NCI-H446 (cell line): ENCODE measurements at regions not wholly inside any gene's neighbourhood (a gene's known extent, or its start where the extent isn't known, plus 50 kb on each side); places are given as distances from the start of the nearest gene placed in this dataset.
"Not testable (repeated sequence)": the region's sequence is repeated elsewhere in the genome, so short reads cannot be mapped to it uniquely, and the experiment has no call there.

ENCODE experiments used
- DNase-seq, 2 experiments: peaks; one replicate each; lab custom pipeline; 2025; lab: John Stamatoyannopoulos, UW

GRCh38 chr18:997499-997898 lies 92.8 kb downstream of the ADCYAP1 start:
- DNase-seq = no peak

DNA sequence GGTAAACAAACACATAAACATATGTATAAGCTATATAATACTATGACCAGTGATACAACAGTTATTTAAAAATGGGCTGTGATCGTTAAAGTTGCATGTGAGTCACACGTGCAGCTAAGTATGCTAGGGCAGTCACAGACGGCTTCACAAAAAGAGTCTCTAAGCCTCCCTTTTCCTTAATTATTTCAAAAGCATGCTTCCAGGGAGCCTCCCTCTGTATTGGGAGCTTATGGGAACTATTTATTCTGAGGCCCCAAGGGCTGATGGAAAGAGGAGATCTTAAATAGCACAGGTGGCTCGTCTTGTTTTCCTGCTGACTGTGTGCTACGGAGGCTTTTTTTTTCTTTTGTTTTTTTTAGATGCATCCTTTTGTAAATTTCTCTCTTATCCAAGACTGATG lies 94.3 kb downstream of the ADCYAP1 start:
- DNase-seq = no peak

DNA sequence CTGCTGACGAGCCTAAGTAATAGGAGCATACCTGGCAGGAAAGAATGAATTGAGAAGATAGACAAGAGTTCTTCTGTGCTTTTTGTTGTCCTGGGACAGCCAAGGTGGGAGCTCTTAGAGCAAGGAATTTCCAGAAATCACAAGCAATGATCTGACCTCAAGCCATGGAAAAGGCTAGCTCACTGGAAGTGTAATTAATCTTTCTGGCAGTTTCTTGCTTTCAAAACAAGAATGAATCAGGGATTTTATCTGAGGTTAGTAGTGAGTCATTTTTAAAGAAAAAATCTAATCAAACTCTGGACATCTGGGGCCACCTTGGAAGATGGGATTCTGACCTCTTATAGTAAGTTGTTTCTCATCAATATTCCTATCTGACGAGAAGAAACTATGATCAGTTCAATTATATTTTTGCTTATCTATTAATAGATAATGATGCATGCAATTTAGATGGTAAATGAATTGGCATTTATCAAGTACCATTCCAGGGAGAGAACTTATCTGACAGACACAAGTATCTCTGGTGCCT lies 98.0 kb downstream of the ADCYAP1 start:
- DNase-seq = no peak

DNA sequence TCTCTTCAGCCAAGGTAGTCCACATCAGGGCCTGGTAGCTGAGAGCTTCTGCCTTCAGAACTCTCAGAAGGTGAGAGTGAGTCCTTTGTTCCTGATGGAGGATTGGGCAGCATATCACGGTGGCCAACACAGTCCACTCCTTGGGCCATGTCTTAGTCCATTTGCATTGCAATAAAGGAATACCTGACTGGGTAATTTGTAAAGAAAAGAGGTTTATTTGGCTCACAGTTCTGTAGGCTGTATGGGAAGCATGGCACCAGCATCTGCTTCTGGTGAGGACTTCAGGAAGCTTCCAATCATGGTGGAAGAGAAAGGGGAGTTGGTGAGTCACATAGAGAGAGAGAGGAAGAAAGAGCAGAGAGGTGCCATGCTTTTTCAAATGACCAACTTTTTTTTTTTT lies 98.8 kb downstream of the ADCYAP1 start:
- no peak for DNase-seq

GRCh38 chr18:1006304-1006703 lies 101.6 kb downstream of the ADCYAP1 start:
- DNase-seq = no peak

DNA sequence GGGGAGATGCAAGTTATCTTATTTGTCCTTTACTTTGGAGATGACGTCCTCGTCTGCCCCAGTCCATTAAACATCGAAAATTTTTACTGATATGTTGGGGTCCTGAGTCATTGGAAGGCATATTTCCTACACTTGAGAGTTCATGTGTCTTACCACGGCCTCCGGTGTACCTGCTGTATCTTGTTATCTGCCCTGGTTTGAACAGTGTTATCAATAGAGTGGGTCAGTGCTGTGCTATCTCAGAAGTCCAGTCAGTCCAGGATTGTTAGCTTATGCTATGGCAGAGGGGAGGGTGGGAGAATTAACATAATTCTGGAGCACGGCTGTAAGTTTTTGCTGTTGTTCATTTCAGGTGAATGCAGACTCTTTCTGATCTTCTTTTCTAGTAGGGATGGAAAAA lies 102.3 kb downstream of the ADCYAP1 start:
- DNase-seq = no peak

- no peak for DNase-seq
Observed at GRCh38 chr18:1011349-1011748, 106.7 kb downstream of the ADCYAP1 start.

- no peak for DNase-seq
Observed at GRCh38 chr18:1012775-1013174, 108.1 kb downstream of the ADCYAP1 start.

DNA sequence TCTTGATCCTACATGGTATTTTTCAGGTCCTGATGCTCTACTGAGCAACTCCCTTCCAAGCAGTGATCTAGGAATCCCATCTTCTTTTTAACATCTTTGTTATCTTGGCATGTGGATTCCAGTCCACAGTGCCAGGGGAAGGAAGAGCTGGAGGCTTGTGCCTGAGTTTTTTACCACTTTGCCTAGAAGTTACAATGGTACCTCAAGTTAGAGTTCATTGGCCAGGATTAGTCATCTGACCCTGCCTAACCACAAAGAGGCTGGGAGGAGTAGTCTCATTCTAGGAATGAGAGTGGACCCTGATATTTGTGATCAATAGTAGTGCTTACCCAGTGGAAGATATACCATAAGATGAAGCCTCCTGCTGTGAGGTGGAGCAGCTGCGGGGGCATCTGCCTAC lies 109.3 kb downstream of the ADCYAP1 start:
- no peak for DNase-seq

- DNase-seq = peak; percentile 50 to 86
Observed at GRCh38 chr18:1014509-1014908, 109.8 kb downstream of the ADCYAP1 start.

GRCh38 chr18:1014951-1015624 lies 110.4 kb downstream of the ADCYAP1 start:
- DNase-seq = peak in 1 of 2 experiments; percentile 35

GRCh38 chr18:1015777-1016176 lies 111.1 kb downstream of the ADCYAP1 start:
- DNase-seq = no peak

DNA sequence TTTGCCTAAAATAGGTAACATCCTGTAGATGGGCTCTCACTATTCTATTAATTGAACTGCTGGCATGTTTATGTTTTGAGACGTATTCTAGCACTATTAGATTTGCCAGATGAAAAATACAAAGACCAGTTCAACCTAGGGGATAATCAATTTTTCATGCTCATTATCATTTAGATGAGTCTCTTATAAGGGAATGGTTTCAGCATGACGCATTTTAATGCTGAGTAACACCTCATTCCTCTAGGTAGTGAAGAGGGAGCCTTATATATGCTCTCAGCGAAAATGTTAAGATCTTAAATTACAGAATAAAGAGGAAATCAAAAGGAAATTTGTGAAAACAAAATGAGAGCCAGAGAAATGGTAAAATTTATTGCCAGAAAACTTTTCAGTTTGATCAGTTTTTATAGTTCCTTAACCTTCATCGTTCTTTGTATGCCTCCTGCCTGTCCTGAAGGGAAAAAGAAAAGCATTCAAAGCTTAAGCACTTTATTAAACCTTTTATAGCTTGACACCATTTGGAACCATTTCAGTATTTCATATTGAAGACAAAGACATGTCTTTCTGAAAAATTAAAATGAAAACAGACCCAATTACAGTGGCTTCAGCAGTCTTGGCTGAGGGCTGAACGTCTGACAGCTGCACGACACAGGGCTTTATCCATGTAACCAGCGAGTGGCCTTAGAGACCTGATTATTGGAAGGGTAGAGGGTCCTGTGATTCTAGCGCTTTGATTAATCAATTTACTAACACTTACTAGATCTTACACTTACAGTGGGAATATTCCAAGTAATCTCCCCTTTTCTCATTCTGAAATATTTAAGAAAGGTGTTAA lies 112.8 kb downstream of the ADCYAP1 start:
- DNase-seq = peak; percentile 20 to 40

DNA sequence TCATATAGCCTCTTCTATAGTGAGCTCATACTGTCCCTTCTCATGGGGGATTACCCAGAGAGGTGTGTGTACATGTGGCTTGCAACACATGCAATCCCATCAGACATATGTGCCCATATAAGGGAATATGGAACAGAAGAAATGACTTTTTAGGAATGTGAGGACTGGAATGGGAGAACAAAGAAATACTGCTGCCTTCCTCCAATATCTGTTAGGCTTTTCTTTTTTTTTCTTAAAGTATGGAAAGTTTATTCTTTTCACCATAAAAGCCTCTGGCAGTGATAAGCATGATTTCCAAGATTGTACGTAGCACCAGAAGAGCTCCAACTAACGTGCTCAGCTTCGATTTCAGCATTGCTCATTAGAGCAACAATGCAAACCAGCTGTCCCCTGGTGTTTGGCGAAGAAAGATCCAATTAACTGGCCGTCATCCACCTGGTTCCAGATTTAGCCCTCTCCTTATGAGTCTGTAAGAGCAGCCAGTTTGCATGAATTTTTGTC lies 113.6 kb downstream of the ADCYAP1 start:
- DNase-seq = peak; percentile 54 to 82

- peak in 1 of 2 experiments; percentile 18 for DNase-seq
Observed at GRCh38 chr18:1019191-1019590, 114.5 kb downstream of the ADCYAP1 start.

DNA sequence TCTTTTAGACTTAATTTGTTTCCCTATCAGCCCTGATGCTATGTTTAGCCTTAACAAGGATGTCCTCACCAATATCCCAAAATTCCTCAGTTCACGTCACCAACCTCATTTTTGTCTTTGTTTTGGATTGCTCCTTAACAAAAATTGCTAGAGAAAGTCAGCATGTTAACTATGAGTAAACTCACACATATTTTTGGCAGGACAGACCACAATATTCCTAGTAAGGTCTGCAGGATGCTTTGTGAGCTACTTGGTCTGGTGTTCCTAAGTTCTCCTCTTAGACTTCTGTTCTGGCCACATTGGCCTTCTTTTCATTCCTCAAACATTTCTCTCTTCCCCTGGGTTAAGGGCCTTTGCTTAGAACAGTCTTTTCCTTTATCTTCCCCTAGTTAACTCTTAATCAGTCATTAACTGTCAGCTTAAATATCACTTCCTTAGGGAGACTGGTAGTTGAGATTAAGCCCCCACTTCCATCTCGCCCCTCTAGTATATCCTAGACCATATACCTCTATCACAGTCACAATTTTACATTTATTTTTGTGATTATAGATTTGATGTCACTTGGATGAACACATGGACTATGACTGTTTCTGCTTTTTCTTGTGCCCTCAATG lies 116.2 kb downstream of the ADCYAP1 start:
- DNase-seq = no peak

- no peak for DNase-seq
Observed at GRCh38 chr18:1026930-1027329, 122.3 kb downstream of the ADCYAP1 start.

DNA sequence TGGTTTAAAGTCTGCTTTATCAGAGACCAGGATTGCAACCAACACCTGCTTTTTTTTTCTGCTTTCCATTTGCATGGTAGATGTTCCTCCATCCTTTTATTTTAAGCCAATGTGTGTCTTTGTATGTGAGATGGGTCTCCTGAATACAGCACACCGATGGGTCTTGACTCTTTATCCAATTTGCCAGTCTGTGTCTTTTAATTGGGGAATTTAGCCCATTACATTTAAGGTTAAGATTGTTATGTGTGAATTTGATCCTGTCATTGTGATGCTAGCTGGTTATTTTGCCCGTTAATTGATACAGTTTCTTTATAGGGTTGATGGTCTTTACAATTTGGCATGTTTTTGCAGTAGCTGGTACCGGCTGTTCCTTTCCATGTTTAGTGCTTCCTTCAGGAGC lies 128.4 kb downstream of the ADCYAP1 start:
- not testable (repeated sequence) for DNase-seq

DNA sequence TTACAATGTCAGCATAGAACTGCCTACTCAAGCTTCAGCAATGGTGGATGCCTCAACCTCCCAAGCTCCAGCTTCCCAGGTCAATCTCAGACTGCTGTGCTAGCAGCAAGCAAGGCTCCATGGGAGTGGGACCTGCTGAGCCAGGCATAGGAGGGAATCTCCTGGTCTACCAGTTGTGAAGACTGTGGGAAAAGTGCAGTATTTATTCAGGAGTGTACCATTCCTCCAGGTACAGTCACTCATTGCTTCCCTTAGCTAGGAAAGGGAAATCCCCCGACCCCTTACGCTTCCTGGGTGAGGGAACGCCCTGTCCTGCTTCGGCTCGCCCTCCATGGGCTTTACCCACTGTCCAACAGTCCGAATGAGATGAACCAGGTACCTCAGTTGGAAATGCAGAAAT lies 130.3 kb downstream of the ADCYAP1 start:
- no peak for DNase-seq

DNA sequence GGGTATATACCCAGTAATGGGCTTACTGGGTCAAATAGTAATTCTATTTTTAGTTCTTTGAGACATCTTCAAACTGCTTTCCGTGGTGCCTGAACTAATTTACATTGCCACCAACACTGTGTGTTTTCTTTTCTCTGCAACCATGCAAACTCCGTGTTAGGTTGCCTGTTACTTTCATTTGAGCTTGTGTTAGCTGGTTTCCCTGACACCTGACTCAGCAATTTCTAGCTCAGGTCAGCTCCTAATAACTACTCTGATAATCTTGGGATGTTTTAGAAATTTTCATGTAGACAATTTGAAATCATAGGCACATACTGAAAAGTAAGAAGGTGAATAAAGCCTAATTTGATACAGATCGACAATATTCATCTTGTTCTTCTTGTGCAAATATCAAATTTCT lies 132.3 kb downstream of the ADCYAP1 start:
- DNase-seq = no peak

DNA sequence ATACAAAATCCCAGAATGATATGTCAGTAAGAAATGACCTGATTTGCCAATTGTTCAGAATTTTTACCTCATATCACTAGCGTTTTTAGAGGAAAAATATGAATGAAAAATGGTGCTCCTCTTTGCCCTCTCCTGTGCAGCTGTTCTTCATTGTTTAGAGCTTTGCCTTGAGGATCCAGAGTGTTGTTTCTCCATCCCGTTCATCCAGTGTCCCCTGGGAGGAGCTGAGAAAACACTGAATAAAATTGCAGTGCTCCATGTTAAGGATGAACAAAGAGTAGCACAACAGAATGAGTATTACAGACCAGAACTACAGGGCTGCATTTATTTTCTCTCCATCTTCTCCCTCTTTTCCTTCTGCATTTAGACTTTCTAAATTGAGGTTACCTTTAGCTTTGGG lies 133.1 kb downstream of the ADCYAP1 start:
- no peak for DNase-seq

GRCh38 chr18:1039421-1039820 lies 134.8 kb downstream of the ADCYAP1 start:
- DNase-seq = no peak

- DNase-seq = not testable (repeated sequence)
Observed at GRCh38 chr18:1043039-1043438, 138.4 kb downstream of the ADCYAP1 start.
